HuH-7.5 (cell line): ENCODE measurements at regions not wholly inside any gene's neighbourhood (a gene's known extent, or its start where the extent isn't known, plus 50 kb on each side); places are given as distances from the start of the nearest gene placed in this dataset.
"Not testable (repeated sequence)": the region's sequence is repeated elsewhere in the genome, so short reads cannot be mapped to it uniquely, and the experiment has no call there.

Experiments used
- DNase-seq: peaks from one replicate; pipeline ENCODE4 v3.0.0; 2011; ENCODE audit warnings: low spot score

DNA sequence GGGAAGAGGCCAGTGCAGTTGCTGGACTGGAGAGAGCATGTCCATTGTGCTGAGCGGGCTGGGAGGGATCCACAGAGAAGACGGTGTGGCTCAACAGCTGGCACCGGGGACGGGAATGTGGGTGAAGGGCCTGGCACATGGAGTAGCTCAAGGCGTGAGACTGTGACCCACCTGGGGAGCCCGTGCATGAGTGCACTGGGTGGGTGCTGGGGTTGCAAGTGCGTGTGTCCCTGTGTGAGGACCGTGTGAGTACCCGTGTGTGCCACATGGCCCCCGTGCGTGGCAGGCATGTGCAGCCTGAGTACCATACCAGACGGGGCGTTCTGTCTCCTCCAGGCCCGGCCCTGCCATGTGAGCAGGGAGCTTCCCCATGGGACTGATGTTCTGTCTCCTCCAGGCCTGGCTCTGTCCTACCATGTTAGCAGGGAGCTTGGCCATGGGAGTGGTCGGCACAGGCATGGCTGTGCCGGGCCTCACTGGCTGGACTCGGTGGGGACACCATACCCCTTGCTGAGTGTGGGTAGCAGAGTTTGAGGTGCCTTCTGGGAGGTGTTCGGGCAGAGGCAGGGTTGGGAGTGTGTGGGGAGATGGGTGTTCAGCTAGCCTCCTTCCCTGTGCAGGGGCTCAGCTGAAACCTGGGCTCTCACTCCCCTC lies 234.4 kb downstream of the TMEM121 start:
- no peak for DNase-seq

DNA sequence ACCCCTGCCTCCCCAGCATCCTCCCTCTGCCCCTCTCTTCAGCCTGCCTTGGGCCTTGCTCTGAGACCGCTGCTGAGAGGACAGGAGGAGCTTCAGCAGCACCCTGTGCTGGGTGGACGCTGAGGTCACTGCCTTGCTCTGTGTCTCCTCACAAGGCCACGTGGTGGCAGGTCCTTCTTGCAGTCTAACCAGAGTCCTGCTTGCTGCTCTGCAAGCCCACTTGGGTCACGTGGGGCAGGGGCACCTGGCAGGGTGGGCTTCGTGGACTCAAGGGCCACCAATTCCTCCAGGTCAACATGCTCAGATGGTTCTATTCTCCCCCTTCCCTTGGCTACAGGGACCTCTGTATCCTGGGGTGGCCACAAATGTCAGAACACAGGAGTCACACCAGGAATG lies 235.0 kb downstream of the TMEM121 start:
- DNase-seq = not testable (repeated sequence)

DNA sequence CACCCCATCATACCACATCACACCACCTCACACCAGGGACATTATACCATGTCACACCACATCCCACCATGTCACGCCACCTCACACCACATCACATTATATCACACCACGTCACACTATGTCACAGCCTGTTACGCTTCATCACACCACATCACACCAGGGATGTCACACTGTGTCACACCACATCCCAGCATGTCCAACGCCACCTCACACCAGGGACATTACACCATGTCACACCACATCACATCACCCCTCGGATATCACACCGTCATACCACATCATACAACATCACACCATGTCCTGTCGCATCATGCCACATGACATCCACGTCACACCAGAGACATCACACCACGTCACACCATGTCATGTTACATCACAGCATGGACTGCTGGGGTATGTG lies 235.5 kb downstream of the TMEM121 start:
- no peak for DNase-seq

DNA sequence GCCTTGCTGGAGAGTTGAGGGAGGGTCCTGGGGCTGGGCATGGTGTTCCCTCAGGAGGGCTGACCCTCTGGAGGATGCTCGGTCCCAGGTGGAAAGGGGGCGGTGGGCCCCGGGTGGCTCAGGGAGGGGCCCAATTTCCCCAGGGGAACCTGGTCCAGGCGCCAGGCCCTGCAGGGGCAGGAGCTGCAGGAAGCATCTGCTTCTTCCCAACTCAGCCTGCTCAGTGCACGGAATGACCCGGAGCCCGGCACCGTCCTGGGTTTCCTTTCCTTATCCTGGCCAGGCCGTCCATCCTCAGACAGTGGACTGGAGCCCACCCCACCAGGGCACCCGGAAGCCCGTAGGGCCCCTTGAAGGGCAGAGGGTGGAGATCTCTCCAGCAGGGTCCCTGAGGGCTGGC lies 235.9 kb downstream of the TMEM121 start:
- not testable (repeated sequence) for DNase-seq

DNA sequence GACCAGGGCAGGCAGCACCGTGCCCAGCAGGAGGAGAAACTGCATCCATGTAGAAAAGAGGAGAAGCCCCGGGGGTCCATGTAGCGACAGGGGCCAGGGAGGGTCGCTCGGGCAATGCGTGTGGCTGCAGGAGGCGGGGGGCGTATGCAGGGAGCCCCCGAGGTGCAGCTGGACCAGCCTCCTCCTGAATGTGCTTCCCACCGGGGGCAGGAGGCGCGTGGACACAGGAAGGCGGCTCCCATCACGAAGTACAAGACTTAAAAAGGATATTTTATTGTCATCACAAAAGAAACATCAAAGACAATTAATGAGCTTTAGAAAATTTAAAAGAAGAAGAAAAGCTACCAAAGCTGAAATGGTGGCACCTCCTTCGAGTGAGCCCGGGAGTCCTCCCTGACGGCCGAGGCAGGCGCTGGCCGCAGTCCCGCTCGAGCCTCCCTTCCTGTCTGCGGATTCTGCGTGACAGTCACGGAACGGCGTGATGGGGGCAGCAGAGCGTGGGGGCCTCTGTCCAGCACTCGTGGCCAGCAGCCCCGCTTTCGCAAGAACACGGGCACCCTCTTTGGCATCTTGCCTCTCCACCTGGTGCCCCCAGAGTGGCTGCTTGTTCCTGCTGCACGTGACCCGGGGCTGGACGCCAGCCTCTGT lies 238.0 kb downstream of the TMEM121 start:
- DNase-seq = not testable (repeated sequence)

DNA sequence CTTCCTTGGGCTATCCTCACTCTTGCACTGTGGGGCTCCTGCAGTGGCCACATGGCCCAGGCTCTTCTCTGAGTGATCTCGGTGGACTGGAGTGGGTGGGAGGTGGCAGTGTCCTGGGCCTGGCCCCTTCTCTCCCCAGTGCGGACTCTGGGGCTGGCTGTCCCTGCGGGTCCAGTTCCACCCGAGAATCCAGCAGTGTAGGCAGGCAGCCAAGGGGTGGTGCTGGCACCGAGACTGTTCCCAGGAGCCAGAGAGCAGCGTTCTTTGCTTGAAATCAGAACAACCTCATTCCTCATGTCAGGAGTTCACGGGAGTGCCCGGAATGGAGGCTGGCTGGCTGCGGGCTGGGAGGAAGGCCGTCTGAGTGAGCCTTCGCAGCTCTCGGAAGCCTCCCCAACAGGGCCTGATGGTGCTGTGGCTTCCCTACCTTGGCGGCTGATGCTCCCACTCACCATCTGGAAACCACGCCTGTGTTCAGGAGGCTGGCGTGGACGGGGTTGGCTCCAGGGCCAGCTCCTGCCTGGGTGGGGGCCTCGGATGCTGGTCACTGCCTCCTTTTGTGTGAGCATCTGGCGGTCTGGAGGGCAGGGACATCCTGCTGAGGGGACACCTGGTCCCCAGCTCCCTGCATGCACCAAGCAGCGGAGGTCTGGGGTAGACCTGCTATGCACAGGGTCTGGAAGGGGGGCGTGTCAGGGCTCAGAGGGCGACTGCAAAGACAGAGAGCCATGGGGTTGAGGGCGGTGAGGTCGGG lies 238.9 kb downstream of the TMEM121 start:
- DNase-seq = not testable (repeated sequence)

DNA sequence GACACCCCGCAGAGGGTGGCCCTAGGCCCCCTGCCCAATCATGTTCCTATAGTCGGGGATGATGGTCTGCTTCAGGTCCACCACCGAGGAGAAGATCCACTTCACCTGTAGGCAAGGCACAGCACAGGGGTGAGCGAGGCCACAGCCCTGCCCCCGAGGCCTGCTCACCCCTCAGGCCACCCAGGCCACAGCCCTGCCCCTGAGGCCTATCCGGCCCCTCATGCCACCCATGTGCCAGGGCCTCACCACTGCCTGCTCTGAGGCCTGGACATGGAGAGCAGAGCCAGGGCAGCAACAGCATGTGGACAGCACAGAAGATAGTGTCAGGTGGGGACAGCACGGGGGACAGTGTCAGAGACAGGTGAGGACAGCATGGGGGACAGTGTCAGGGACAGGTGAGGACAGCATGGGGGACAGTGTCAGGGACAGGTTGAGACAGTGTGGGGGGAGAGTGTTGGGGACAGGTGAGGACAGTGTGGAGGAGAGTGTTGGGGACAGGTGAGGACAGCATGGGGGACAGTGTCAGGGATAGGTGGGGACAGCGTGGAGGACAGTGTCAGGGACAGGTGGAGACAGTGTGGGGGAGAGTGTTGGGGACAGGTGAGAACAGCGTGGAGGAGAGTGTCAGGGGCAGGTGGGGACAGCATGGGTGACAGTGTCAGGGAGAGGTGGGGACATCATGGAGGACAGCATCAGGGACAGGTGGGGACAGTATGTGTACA lies 239.7 kb downstream of the TMEM121 start:
- DNase-seq = no peak

DNA sequence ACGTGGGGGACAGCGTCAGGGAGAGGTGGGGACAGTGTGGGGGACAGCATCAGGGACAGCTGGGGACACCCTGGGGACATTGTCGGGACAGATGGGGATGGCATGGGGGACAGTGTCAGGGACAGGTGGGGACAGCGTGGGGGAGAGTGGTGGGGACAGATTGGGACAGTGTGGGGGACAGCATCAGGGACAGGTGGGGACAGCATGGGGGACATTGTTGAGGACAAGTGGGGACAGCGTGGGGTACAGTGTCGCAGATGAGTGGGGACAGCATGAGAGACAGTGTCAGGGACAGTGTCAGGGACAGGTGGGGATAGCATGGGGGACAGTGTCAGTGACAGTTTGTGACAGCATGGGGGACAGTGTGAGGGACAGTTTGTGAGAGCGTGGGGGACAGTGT lies 240.9 kb downstream of the TMEM121 start:
- DNase-seq = no peak

DNA sequence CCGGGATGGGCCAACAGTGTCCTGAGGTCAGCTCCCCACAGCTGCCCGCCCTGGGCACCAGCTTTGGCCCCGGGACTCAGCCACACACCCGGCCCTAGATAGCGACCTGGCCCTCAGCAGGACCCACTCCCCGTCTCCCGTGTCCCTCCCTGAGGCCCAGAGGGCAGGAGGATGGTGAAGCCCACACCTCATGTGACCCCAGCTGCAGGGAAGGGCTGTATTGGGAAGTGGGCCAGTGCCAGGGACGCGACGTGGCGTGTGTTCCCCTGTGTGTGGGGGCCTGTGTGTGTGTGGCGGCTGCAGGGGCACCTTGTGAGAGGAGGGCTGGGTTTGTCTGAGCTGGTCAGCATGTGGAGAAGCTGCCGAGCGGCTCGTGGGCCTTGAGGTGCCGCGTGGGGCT lies 241.7 kb downstream of the TMEM121 start:
- not testable (repeated sequence) for DNase-seq

DNA sequence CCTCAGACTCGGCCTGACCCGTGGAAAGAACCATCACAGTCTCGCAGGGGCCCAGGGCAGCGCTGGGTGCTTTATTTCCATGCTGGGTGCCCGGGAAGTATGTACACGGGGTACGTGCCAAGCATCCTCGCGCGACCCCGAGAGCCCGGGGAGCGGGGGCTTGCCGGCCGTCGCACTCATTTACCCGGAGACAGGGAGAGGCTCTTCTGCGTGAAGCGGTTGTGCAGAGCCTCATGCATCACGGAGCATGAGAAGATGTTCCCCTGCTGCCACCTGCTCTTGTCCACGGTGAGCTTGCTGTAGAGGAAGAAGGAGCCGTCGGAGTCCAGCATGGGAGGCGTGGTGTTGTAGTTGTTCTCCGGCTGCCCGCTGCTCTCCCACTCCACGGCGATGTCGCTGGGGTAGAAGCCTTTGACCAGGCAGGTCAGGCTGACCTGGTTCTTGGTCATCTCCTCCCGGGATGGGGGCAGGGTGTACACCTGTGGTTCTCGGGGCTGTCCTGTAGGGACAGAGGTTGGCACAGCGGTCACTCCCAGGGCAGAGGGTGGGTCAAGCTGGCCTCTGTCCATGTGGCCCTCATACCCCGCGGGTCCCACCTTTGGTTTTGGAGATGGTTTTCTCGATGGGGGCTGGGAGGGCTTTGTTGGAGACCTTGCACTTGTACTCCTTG lies 242.8 kb downstream of the TMEM121 start:
- not testable (repeated sequence) for DNase-seq

DNA sequence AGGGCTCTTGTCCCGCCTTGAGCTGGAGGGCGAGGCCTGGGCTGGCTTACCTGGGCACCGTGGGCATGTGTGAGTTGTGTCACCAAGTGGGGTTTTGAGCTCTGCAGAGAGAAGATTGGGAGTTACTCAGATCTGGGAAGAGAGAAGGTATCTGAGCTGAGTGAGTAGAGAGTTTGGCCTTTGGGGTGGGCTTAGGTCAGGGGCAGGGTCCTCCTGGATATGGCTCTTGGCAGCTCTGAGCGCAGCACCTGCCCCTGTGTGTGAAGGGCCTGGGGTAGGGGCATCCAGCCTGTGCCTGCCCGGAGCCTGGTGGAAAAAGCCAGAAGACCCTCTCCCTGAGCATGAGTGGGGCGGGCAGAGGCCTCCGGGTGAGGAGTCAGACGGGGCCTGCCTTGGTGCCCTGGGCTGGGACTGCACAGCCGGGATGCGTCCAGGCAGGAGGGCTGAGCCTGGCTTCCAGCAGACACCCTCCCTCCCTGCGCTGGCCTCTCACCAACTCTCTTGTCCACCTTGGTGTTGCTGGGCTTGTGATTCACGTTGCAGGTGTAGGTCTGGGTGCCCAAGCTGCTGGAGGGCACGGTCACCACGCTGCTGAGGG lies 244.3 kb downstream of the TMEM121 start:
- DNase-seq = not testable (repeated sequence)

DNA sequence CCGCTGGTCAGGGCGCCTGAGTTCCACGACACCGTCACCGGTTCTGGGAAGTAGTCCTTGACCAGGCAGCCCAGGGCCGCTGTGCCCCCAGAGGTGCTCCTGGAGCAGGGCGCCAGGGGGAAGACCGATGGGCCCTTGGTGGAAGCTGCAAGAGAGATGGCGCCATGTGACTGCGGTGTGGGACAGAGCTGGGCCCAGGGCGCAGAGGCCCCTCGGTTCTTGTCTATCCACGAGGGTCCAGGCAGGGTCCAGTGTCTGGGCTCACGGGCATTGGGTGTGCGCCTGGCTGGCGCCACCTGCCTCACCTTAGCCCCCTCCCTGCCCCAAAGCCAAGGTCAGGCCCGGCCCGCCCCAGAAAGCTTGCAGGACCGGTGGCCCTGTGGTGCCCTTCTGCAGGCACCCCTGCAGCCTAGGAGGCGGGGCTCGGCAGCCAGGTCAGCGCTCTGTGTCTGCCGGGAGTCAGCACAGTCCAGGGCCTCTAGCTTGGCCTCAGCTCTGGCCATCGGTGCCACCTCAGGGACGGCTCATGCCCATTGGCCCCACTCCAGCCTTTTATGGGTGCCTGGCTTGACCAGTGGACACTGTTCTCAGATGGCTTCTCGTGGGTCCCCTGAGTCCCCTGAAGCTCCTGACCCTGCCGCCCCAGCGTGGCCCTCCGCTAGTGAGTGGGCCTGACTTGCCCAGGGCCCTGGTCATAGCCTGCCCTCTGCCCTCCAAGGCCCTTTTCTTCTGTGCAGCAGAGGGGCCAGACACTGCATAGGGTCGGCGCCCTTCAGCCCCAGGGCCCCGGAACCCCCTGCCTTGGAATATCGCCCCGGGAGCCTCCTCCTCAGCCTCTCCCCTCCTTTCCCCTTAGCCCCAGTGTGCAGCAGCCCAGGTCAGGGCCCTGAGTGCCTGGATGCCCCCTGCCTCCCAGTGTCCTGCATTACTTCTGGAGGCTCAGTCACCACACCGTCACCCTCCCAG lies 245.2 kb downstream of the TMEM121 start:
- DNase-seq = not testable (repeated sequence)

DNA sequence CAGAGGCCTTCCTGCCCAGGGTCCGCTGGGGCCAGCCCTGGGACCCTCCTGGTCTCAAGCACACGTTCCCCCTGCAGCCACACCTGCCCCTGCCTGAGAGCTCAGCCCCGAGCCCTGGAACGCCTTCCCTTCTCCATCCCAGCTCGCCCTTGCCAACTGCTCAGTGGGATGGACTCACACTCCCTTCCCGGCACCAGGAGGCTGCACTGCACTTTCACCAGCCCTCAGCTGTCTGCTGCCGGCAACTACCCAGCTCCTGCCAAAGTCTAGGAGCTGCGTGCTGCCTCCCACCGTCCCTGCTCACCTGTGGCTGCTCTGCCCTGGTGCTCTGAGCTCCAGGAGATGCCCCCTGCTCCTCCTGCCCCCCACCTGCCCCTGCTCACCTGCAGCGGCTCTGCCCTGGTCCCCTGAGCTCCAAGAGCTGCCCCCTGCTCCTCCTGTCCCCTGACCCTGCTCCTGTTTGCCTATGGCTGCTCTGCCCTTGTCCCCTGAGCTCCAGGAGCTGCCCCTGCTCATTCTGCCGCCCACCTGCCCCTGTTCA lies 246.4 kb downstream of the TMEM121 start:
- DNase-seq = not testable (repeated sequence)

DNA sequence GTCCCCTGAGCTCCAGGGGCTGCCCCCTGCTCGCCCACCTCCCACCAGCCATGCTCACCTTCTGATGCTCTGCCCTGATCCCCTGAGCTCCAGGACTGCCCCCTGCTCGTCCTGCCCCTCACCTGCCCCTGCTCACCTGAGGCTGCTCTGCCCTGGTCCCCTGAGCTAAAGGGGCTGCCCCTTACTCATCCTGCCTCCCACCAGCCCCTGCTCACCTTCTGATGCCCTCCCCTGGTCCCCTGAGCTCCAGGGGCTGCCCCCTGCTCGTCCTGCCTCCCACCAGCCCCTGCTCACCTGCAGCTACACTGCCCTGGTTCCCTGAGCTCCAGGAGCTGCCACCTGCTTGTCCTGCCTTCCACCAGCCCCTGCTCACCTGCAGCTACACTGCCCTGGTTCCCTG lies 247.2 kb downstream of the TMEM121 start:
- DNase-seq = no peak

DNA sequence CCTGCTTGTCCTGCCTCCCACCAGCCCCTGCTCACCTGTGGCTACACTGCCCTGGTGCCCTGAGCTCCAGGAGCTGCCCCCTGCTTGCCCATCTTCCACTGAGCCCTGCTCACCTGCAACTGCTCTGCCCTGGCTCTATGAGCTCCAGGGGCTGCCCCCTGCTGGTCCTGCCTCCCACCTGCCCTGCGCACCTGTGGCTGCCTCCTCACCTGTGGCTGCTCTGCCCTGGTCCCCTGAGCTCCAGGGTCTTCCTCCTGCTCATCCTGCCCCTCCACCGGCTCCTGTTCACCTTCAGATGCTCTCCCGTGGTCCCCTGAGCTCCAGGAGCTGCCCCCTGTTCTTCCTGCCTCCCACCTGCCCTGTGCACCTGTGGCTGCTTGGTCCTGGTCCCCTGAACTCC lies 247.6 kb downstream of the TMEM121 start:
- DNase-seq = peak; percentile 25

DNA sequence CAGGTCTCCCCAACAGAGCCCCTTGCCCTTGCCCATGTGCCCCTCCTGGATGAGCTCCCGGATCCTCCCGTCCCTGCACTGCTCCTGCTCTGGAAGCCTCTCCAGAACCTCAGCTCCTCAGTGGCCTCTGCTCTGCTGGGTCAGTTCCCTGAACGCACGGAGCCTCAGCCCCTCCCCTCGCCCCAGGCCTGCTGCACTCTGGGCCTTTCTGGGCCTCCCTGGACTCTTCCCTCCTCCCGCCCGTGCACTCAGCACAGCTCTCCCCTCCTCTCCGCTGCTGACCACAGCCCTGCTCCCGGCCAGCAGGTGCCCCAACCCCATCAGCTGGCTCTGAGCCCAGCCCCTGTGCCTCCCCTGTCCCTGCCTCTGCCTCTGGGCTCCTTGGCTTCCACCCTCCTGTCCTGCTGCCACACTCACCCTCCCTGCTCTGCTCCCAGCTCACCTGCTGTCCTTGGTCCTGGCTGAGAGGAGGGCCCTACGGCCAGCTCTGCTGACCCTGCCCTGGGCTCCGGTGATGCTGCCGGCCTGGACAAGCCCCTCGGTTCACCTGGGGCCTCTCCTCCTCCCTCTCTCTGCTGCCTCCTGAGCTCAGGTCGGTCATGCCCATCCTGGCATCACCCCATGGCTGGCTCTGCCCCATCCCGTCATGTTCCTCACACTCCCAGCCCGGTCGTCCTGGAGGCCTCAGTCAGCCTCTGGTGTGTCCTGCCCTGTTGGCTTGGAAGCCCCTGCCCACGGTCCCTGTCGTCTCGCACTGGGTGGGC lies 248.4 kb downstream of the TMEM121 start:
- not testable (repeated sequence) for DNase-seq

DNA sequence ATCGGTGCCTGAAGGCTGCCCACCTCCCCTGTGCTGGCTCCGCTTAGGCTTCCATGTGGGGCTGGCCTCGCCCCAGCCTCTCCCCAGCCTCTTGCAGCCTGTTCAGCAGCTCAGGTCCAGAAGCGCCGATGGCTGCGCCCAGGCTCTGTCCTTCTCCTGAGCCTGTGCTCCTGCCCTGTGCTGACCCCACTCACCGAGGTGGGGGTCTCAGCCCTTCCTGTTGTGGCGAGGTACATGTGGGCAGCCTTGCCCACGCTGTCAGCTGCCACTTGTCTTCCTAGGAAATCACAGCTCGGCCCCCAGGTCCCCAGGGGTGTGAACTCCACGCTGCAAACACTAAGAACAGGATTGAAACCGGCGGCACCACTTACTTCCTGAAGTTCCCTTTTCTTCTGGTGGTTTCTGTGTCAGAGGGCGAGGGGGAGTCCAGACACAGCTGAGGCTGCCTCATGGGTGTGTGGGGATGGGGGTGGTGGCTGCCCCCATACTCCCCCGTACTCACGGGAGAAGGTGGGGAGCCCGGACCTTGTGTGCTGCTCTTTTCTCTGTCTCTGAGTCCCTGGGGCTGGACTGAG lies 249.1 kb downstream of the TMEM121 start:
- DNase-seq = not testable (repeated sequence)

DNA sequence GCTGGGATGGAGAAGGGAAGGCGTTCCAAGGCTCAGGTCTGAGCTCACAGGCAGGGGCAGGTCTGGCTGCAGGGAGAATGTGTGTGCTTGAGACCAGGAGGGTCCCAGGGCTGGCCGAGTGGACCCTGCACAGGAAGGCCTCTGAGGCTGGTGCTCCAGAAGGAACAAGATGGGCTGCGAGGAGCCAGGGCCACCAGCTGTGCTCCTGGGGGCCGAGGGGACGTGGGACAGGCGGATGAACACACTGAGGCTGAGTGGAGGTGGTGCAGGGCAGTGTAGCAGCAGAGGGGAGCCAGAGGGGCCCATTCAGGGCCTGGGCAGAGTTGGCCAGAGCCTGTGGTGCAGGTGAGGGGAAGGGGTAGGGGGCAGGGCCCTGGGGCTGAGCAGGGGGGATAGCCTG lies 249.7 kb downstream of the TMEM121 start:
- not testable (repeated sequence) for DNase-seq

DNA sequence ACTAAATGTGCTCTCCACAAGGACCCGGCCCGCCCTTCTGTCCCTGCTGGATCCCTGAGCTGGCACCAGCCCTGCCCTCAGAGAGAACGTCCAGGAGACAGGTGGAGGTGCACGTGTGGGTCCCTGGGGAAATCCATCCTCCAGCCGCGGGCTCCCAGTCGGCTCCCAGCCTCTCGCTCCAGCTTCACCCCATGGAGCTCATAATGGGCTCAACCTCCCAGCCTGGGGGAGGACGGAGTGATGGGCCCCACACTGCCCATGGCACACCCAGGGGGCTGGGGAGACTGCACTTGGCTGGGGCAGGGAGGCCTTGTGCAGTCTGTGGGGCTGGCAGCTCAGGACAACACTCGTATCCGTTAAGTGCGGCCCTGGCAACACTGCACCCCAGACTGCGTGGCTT lies 250.5 kb downstream of the TMEM121 start:
- no peak for DNase-seq
